ENCODE measurements at regions not wholly inside any gene's neighbourhood (a gene's known extent, or its start where the extent isn't known, plus 50 kb on each side); places are given as distances from the start of the nearest gene placed in this dataset.

GRCh38 chr2:3082705-3083104 lies 294.9 kb downstream of the EIPR1 start (continued):
- TF ChIP-seq CHD7 (IDR thresholded peaks at IDR 0.05; ENCODE audit: insufficient replicate concordance, low read length) (no peak), HDAC2 (IDR thresholded peaks at IDR 0.05; ENCODE audit: borderline replicate concordance in 1 of 2, low read depth in 2 of 2, low read length in 2 of 2) (no peak), NANOG (IDR thresholded peaks at IDR 0.05; ENCODE audit: insufficient read depth, low read depth, low read length, poor library complexity, severe bottlenecking) (no peak), PHF8 (conservative IDR thresholded peaks at IDR 0.05; ENCODE audit: low read depth, low read length) (no peak), TBP (IDR thresholded peaks at IDR 0.05; ENCODE audit: low read depth, low read length) (no peak), MAX (IDR thresholded peaks at IDR 0.05) (no peak), CEBPB (IDR thresholded peaks at IDR 0.05; ENCODE audit: low read depth, low read length) (no peak)

Data from H1 (cell line).